Body of pancreas (tissue), 4 donors: ENCODE measurements at regions not wholly inside any gene's neighbourhood (a gene's known extent, or its start where the extent isn't known, plus 50 kb on each side); places are given as distances from the start of the nearest gene placed in this dataset.

ENCODE experiments used
- POLR2A ChIP-seq, 3 donors: fragments of 450-650 bp; IDR thresholded peaks; one replicate each; pipeline ENCODE4 v1.6.1; 2016; ENCODE audit warnings: antibody characterized with exemption in 3 of 3, mild to moderate bottlenecking in 2 of 3
- TF ChIP-seq, protein P1 (sequence below), 7 experiments: fragments of 450-650 bp in 4 of 7; fragments of 200-600 bp in 3 of 7; sonication (generic) in 3 of 7; IDR thresholded peaks; one replicate each; pipeline ENCODE4 v1.5.1; 2016 to 2019; ENCODE audit warnings: antibody characterized with exemption in 7 of 7

DNA sequence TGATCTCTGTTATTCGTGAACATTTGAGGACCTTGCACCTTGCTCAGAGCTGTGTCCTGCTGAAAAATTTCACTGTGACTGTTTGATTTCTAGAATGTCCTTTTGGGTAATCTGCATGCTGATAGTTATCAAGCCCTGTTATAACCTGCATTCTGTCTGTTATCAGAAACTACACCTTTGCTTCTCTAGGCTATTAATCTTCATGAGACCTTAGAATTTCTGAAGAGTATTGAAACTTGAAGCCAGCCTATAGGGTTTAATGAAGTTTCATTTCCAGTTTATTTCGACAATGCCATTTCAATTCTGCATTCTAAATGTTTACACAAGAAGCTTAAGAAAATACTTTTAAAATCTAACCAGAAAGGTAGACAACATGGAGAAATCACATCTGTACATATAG lies 856.2 kb downstream of the SORCS1 start:
- TF ChIP-seq, protein P1, sequence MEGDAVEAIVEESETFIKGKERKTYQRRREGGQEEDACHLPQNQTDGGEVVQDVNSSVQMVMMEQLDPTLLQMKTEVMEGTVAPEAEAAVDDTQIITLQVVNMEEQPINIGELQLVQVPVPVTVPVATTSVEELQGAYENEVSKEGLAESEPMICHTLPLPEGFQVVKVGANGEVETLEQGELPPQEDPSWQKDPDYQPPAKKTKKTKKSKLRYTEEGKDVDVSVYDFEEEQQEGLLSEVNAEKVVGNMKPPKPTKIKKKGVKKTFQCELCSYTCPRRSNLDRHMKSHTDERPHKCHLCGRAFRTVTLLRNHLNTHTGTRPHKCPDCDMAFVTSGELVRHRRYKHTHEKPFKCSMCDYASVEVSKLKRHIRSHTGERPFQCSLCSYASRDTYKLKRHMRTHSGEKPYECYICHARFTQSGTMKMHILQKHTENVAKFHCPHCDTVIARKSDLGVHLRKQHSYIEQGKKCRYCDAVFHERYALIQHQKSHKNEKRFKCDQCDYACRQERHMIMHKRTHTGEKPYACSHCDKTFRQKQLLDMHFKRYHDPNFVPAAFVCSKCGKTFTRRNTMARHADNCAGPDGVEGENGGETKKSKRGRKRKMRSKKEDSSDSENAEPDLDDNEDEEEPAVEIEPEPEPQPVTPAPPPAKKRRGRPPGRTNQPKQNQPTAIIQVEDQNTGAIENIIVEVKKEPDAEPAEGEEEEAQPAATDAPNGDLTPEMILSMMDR (IDR thresholded peaks at IDR 0.05): no peak
- TF ChIP-seq POLR2A (IDR thresholded peaks at IDR 0.05): no peak
